ENCODE measurements at regions not wholly inside any gene's neighbourhood (a gene's known extent, or its start where the extent isn't known, plus 50 kb on each side); places are given as distances from the start of the nearest gene placed in this dataset.

DNA sequence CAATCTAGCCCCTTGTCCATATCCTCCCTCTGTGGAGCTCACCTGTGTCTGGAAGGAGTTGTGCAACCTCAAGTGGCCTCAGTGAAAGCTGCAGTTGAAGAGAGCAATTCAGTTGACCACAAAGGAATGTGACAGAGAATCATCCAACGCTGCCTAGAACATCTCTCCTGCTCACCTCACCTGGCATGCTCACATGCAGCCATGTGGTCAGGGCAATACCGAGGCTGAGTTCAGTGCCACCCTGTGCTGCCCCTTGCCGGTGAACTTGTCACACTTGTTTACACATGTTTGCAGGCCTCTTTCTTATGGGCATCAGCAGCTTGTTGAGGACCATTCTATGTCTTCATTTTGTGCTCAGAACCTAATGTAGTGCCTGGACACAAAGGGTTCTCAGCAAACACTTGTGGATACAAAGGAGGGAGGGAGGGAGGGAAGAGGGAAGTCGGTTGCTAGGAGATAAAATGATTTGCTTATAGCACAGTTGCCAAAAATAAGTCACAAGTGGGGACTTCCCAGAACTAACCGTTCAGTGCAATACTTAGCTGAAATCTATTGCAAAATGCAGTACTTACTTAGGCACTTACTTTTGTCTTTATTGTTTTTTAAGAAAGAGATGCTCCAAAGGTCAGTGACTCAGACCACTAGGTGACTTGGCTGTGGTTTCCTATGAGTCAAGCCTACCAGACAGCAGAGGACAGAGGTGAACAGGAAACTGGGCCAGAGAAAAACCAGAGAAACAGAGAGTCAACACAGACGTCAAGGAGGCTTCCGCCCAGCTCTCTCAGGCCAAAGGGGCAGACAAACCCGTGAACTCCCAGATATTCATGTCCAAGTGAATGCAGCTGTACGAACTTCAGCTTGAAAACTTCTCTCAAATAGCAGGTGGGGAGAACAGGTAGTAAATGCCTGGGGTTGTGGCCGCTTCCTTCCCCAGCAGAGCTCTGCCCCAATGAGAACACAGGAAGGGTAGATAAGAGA is 227.8 kb upstream of the CTNNB1 start:
- no peak overlapping the region for H3K4me3 ChIP-seq (ENCODE audit: low read depth, low read length)
- TF ChIP-seq, protein P1, sequence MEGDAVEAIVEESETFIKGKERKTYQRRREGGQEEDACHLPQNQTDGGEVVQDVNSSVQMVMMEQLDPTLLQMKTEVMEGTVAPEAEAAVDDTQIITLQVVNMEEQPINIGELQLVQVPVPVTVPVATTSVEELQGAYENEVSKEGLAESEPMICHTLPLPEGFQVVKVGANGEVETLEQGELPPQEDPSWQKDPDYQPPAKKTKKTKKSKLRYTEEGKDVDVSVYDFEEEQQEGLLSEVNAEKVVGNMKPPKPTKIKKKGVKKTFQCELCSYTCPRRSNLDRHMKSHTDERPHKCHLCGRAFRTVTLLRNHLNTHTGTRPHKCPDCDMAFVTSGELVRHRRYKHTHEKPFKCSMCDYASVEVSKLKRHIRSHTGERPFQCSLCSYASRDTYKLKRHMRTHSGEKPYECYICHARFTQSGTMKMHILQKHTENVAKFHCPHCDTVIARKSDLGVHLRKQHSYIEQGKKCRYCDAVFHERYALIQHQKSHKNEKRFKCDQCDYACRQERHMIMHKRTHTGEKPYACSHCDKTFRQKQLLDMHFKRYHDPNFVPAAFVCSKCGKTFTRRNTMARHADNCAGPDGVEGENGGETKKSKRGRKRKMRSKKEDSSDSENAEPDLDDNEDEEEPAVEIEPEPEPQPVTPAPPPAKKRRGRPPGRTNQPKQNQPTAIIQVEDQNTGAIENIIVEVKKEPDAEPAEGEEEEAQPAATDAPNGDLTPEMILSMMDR (IDR thresholded peaks at IDR 0.05; ENCODE audit: borderline replicate concordance, insufficient read depth, low read depth, low read length) = peak; percentile 20; the same call in 1 of the 2 replicates

DNA sequence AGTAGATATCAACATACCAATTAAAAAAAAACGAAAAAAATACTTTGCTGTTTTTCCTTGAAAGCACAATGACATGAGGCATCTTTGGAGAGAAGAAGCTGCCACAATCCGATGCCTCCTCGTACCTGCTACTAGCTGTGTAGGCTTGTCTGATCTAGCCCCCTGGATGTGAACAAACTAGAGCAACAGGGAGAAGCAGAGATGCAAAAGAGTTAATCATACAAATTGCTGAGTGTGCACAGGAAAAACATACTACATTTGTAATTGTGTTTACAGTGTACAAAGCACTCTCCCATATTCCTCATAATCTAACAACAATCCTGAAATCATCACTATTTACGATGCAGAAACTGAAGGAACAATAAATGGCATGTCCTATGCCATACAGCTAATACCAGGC is 227.0 kb upstream of the CTNNB1 start:
- TF ChIP-seq, protein P1 (IDR thresholded peaks at IDR 0.05; ENCODE audit: borderline replicate concordance, insufficient read depth, low read depth, low read length) = no peak
- no peak overlapping the region for H3K4me3 ChIP-seq (ENCODE audit: low read depth, low read length)

DNA sequence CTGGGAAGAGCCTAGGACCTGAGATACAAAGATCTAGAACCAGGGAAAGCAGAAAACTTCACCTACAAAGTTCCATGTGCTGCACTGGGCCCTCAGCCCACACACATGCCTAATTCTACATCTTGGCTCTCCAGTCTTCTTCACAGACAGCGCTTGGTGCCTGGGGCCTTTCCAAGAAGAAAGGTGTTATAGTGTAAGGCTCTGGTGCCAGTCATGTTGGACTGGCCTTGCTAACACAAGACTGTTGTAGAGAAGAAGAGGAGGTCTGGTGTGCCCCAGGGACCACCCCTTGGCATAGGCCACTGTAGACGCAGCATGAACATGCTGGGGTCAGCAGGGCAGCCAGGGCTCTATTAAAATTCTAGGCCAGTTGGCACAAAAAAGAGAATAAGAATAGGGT is 226.2 kb upstream of the CTNNB1 start:
- TF ChIP-seq, protein P1 (IDR thresholded peaks at IDR 0.05; ENCODE audit: borderline replicate concordance, insufficient read depth, low read depth, low read length) = no peak

DNA sequence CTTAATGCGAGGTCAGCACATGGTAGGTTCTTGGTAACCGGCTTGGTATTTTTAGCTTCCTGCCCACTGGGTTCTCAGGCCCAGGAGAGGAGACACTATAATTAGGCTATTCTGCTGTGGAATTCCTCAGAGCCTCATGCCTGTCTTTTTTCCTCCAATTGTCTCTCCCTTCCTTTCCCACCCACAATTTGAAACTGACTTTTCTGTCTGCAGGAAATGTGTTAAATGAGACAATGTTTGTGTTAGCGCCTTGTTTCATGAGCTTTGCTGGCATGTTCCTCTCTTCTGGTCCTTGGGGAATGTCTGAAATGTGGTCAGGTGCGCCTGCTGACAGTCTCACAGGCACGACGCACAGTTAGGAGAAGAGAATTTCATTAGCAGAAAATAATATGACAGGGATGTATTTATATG is 223.6 kb upstream of the CTNNB1 start:
- TF ChIP-seq, protein P1 (IDR thresholded peaks at IDR 0.05; ENCODE audit: borderline replicate concordance, insufficient read depth, low read depth, low read length) = no peak
- no peak overlapping the region for H3K4me3 ChIP-seq (ENCODE audit: low read depth, low read length)

More for the DNA sequence above, 226.2 kb upstream of the CTNNB1 start:
- H3K4me3 ChIP-seq (ENCODE audit: low read depth, low read length) = no peak overlapping the region

DNA sequence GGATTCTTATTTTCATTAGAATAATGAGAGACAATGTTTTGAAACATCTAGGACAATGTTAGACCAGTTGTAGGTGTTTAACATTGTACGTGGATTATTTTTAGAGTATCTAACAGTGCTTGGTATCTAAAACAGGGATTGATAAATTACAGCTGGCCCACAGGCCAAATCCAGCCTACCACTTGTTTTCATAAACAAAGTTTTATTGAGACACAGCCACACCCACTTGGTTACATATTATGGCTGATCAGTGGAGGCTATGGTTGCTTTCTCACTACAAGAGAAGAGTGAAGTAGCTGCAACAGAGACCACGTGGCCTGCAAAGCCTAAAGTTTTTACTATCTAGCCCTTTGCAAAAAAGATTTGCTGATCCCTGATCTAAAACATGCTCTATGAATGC is 223.1 kb upstream of the CTNNB1 start:
- TF ChIP-seq, protein P1 (IDR thresholded peaks at IDR 0.05; ENCODE audit: borderline replicate concordance, insufficient read depth, low read depth, low read length) = no peak
- H3K4me3 ChIP-seq (ENCODE audit: low read depth, low read length) = no peak overlapping the region

DNA sequence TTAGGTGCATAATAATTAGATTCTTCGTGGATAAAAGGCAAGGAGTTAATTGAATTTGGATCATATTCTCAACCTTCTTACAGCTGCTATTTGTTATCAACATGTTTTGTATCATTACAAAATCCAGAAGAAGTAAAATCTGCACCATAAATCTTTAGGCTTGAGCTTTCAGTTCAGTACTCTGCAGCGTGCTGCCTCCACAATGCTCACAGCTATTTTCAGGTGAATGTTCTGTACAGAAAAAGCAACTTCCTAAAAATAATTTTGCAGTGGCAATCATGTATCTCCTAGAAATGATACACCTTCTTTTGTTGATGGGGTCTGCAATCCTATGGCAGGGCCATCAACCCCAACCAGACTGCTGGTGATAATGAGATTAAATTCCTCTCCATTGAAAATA is 220.9 kb upstream of the CTNNB1 start:
- TF ChIP-seq, protein P1 (IDR thresholded peaks at IDR 0.05; ENCODE audit: borderline replicate concordance, insufficient read depth, low read depth, low read length) = no peak
- no peak overlapping the region for H3K4me3 ChIP-seq (ENCODE audit: low read depth, low read length)

DNA sequence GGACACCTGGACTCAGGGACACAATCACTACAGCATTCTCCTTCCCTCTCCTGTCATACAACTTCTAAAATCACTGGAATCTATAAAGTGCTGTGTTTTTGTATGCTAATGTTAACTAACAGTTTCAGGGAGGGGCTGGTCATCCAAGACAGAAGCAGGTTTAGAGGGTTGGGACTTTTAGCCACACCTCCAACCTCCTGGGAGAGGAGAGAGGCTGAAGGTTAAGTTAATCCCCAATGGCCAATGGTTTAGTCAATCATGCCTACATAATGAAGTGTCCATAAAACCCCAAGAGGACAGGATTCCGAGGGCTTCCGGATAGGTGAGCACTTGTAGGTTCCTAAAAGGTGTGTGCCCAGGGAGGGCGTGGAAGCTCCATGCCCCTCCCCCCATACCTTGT is 219.3 kb upstream of the CTNNB1 start:
- H3K4me3 ChIP-seq (ENCODE audit: low read depth, low read length) = no peak overlapping the region
- TF ChIP-seq, protein P1 (IDR thresholded peaks at IDR 0.05; ENCODE audit: borderline replicate concordance, insufficient read depth, low read depth, low read length) = no peak

All from GM12875 (cell line).